ENCODE measurements at regions not wholly inside any gene's neighbourhood (a gene's known extent, or its start where the extent isn't known, plus 50 kb on each side); places are given as distances from the start of the nearest gene placed in this dataset.
A peak's percentile ranks its signal among the peaks of the same experiment; 100 is the strongest.

- peak; percentile 2 for DNase-seq (ENCODE audit: low read depth, low spot score)
- in situ Hi-C loops (cut with HindIII; ENCODE audit: low pct_unique_long_range_greater_than_20kb, low sequenced_read_pairs): no loop called here
These were observed 1428.6 kb downstream of the MAT2B start for GRCh38 chr5:164934039-164934438.

- in situ Hi-C loops (cut with HindIII; ENCODE audit: low pct_unique_long_range_greater_than_20kb, low sequenced_read_pairs): no loop called here
- DNase-seq (ENCODE audit: low read depth, low spot score): no peak
These were observed 1429.1 kb downstream of the MAT2B start for GRCh38 chr5:164934561-164934960.

- DNase-seq (ENCODE audit: low read depth, low spot score): no peak
- in situ Hi-C loops (cut with HindIII; ENCODE audit: low pct_unique_long_range_greater_than_20kb, low sequenced_read_pairs): no loop called here
These were observed 1435.7 kb downstream of the MAT2B start for GRCh38 chr5:164941132-164941531.

GRCh38 chr5:164950927-164951326 is 1445.5 kb downstream of the MAT2B start:
- DNase-seq (ENCODE audit: low read depth, low spot score): no peak
- in situ Hi-C loops (cut with HindIII; ENCODE audit: low pct_unique_long_range_greater_than_20kb, low sequenced_read_pairs): no loop called here

- in situ Hi-C loops (cut with HindIII; ENCODE audit: low pct_unique_long_range_greater_than_20kb, low sequenced_read_pairs): no loop called here
- DNase-seq (ENCODE audit: low read depth, low spot score): no peak
These were observed 1446.2 kb downstream of the MAT2B start for GRCh38 chr5:164951570-164951969.

- peak; percentile 15 for DNase-seq (ENCODE audit: low read depth, low spot score)
- in situ Hi-C loops (cut with HindIII; ENCODE audit: low pct_unique_long_range_greater_than_20kb, low sequenced_read_pairs): no loop called here
These were observed 1453.3 kb downstream of the MAT2B start for GRCh38 chr5:164958688-164959087.

GRCh38 chr5:164959761-164960160 is 1454.3 kb downstream of the MAT2B start:
- no peak for DNase-seq (ENCODE audit: low read depth, low spot score)
- in situ Hi-C loops (cut with HindIII; ENCODE audit: low pct_unique_long_range_greater_than_20kb, low sequenced_read_pairs): no loop called here

GRCh38 chr5:164962329-164962961 is 1457.0 kb downstream of the MAT2B start:
- in situ Hi-C loops (cut with HindIII; ENCODE audit: low pct_unique_long_range_greater_than_20kb, low sequenced_read_pairs): no loop called here
- DNase-seq (ENCODE audit: low read depth, low spot score): no peak

GRCh38 chr5:164966611-164967010 is 1461.2 kb downstream of the MAT2B start:
- in situ Hi-C loops (cut with HindIII; ENCODE audit: low pct_unique_long_range_greater_than_20kb, low sequenced_read_pairs): no loop called here
- DNase-seq (ENCODE audit: low read depth, low spot score): no peak

GRCh38 chr5:164967354-164967753 is 1461.9 kb downstream of the MAT2B start:
- no peak for DNase-seq (ENCODE audit: low read depth, low spot score)
- in situ Hi-C loops (cut with HindIII; ENCODE audit: low pct_unique_long_range_greater_than_20kb, low sequenced_read_pairs): no loop called here

- DNase-seq (ENCODE audit: low read depth, low spot score): no peak
- in situ Hi-C loops (cut with HindIII; ENCODE audit: low pct_unique_long_range_greater_than_20kb, low sequenced_read_pairs): no loop called here
These were observed 1467.6 kb downstream of the MAT2B start for GRCh38 chr5:164972973-164973372.

GRCh38 chr5:164975986-164976385 is 1470.6 kb downstream of the MAT2B start:
- no peak for DNase-seq (ENCODE audit: low read depth, low spot score)
- in situ Hi-C loops (cut with HindIII; ENCODE audit: low pct_unique_long_range_greater_than_20kb, low sequenced_read_pairs): no loop called here

GRCh38 chr5:164980480-164980879 is 1475.1 kb downstream of the MAT2B start:
- DNase-seq (ENCODE audit: low read depth, low spot score): no peak
- in situ Hi-C loops (cut with HindIII; ENCODE audit: low pct_unique_long_range_greater_than_20kb, low sequenced_read_pairs): no loop called here

- in situ Hi-C loops (cut with HindIII; ENCODE audit: low pct_unique_long_range_greater_than_20kb, low sequenced_read_pairs): no loop called here
- no peak for DNase-seq (ENCODE audit: low read depth, low spot score)
These were observed 1492.7 kb downstream of the MAT2B start for GRCh38 chr5:164998142-164998541.

- in situ Hi-C loops (cut with HindIII; ENCODE audit: low pct_unique_long_range_greater_than_20kb, low sequenced_read_pairs): no loop called here
- DNase-seq (ENCODE audit: low read depth, low spot score): no peak
These were observed 1493.2 kb downstream of the MAT2B start for GRCh38 chr5:164998590-164998989.

GRCh38 chr5:165000479-165001190 is 1495.2 kb downstream of the MAT2B start:
- DNase-seq (ENCODE audit: low read depth, low spot score): no peak
- in situ Hi-C loops (cut with HindIII; ENCODE audit: low pct_unique_long_range_greater_than_20kb, low sequenced_read_pairs): no loop called here

- no peak for DNase-seq (ENCODE audit: low read depth, low spot score)
- in situ Hi-C loops (cut with HindIII; ENCODE audit: low pct_unique_long_range_greater_than_20kb, low sequenced_read_pairs): no loop called here
These were observed 1497.9 kb downstream of the MAT2B start for GRCh38 chr5:165003283-165003682.

GRCh38 chr5:165004175-165004574 is 1498.8 kb downstream of the MAT2B start:
- DNase-seq (ENCODE audit: low read depth, low spot score): peak; percentile 7
- in situ Hi-C loops (cut with HindIII; ENCODE audit: low pct_unique_long_range_greater_than_20kb, low sequenced_read_pairs): no loop called here

- in situ Hi-C loops (cut with HindIII; ENCODE audit: low pct_unique_long_range_greater_than_20kb, low sequenced_read_pairs): no loop called here
- DNase-seq (ENCODE audit: low read depth, low spot score): no peak
These were observed 1509.0 kb downstream of the MAT2B start for GRCh38 chr5:165014439-165014838.

Data from SK-MEL-5 (cell line).